ENCODE measurements at regions not wholly inside any gene's neighbourhood (a gene's known extent, or its start where the extent isn't known, plus 50 kb on each side); places are given as distances from the start of the nearest gene placed in this dataset.

DNA sequence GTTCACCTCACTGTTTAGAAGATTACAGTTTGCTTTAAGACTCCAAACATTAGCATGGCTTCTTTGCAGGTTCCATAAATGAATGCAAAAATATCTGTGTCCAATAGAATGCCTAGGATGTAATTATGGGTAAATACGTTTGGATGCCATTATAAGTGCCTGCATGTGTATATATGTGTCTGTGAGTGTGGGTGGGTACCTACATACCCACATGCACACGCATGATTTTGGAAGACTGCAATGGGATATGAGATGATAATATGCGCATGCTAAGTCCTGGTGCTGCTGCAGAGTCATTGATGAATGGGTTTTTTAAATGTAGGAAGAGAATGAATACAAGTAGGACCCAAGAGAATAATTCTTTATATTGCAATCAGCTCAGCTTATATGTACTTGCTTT lies 406.4 kb downstream of the ZSWIM6 start:
- no peak for DNase-seq (ENCODE audit: low read depth)

DNA sequence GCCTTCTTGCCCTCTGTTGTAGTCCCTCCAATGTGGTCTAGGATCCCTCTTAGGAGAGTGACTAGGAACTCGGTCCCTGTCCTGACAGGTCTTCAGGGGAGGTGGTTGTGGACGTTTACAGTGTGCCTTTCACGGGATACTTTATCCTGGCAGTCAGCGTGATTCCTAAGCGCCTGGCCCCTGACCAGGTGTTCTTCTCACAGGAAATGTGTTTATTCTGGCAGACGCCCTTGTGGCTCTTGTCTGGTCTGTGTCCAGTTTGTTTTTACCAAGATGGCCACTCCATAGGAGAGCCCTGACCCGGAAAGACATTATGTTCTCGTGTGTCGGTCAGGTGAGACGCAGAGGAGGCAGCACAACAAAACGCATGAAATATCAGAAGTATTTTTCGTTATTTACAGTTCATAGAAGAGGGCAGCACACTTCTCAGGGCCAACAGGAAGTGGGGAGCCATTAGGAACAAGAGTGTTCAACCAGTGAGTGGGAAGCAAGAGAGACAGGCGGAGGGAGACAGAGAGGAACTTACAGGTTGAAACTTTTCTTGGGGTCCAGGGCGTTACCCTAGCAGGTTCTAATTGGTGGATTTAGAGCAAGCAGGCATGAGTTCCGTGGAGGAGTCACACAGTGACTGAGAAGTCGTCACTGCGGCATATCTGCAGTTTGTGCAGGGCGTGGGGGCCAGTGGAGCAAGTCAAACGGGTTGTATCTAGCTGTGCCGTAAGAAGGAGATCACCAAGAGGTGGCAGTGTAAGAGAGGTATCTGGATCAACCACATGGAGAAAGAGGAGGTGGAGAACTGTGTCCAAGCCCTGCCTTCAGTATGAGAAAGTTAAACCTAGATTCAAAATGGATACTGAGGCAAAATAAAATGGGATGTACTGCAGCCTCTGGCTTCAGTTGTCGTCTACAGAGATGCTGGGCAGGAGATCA lies 412.9 kb downstream of the ZSWIM6 start:
- DNase-seq (ENCODE audit: low read depth): no peak

- no peak for DNase-seq (ENCODE audit: low read depth)
These were observed 414.9 kb downstream of the ZSWIM6 start for GRCh38 chr5:61746831-61747575.

DNA sequence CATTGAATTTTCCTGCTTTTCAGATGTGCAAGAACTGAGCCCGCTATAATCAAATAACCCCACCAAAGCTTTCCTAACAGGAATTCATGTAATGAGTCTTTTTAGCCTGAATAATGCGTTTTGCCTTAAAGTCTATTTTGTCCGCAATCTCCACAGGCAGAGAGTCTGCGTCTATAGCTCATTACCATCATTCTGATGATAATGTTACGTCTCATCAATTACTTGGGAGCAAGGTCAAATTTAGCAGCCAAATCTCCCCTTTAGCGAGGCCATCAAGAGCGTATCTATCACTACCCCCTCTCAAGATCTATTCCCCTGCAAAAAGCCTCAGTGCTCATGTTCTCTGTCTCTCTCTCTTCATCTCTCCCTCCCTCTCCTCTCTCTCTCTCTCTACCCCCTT lies 416.1 kb downstream of the ZSWIM6 start:
- no peak for DNase-seq (ENCODE audit: low read depth)

DNA sequence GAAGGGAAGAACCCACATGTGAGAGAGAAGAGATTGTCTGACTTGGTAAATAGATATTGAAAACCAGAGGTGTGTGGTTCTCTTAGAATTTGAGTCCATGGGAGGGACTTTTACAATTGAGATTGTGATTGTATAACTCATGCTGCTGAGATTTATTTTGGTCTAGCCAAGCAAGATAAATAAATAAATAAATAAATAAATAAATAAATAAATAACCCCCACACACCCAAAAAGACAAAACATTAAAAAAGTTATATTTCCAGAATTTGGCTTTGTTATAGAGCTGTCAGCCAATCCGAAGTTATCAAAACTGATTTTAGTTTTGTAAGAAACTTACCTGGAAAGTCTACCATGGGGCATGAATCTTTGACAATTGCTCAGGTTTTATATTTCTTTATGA lies 416.6 kb downstream of the ZSWIM6 start:
- no peak for DNase-seq (ENCODE audit: low read depth)

DNA sequence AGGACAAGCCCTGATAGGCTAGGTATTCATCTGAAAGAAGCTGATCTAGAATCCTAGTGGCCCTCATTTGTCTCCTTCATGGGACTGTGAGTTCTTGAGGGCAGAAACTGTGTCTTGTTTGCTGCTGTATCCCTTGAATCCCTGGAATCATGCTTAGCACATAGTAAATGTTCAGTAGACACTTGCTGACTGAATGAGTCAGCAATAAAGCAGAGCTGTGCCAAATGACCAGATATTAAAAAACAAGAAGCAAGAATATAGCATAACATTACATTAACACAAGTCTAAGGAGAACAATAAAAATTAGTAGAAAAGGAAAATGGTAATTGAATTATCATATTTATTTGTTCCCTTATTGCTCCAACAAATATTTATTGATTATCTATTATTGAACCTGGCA lies 420.5 kb downstream of the ZSWIM6 start:
- no peak for DNase-seq (ENCODE audit: low read depth)

DNA sequence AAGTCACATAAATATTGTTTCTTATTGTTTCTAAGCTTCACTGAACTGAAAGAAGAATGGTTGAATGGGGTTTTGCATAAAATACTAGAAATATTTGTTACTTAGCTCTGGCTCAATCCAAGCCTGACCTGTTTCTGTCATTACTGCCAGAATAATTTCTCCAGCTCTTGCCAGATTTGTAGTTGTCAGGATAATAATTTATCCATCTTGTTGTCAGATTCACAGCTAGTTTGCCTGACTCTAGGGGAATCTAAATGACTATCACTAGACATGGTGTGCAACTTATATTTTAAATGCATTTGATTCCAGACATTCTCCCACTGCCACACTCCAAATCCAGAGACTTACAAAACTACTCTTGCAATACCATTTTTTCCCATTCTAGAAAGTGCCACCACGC lies 422.7 kb downstream of the ZSWIM6 start:
- no peak for DNase-seq (ENCODE audit: low read depth)

- DNase-seq (ENCODE audit: low read depth): no peak
These were observed 423.7 kb downstream of the ZSWIM6 start for GRCh38 chr5:61755726-61756222.

- DNase-seq (ENCODE audit: low read depth): no peak
These were observed 426.7 kb downstream of the ZSWIM6 start for GRCh38 chr5:61758711-61759110.

DNA sequence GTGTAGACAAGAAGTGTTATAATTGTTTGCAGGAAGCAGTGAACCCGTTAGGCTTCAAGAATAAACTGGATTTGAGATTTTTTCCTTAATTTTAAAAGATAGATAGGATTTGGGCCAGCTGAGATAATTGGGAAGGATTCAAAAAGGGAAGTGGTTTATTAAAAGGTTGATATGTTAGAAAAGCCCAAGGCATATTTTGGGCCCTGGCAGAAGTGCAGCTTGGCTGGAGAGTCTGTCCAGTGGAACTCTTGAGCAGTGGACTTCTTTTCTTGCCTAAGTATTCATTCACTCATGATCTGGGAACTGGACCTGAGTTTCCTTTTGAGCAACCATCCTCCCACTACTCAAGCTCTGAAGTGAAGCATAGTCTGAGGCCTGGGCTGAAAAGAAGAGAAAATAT lies 433.4 kb downstream of the ZSWIM6 start:
- no peak for DNase-seq (ENCODE audit: low read depth)

- no peak for DNase-seq (ENCODE audit: low read depth)
These were observed 434.1 kb downstream of the ZSWIM6 start for GRCh38 chr5:61766141-61766540.

DNA sequence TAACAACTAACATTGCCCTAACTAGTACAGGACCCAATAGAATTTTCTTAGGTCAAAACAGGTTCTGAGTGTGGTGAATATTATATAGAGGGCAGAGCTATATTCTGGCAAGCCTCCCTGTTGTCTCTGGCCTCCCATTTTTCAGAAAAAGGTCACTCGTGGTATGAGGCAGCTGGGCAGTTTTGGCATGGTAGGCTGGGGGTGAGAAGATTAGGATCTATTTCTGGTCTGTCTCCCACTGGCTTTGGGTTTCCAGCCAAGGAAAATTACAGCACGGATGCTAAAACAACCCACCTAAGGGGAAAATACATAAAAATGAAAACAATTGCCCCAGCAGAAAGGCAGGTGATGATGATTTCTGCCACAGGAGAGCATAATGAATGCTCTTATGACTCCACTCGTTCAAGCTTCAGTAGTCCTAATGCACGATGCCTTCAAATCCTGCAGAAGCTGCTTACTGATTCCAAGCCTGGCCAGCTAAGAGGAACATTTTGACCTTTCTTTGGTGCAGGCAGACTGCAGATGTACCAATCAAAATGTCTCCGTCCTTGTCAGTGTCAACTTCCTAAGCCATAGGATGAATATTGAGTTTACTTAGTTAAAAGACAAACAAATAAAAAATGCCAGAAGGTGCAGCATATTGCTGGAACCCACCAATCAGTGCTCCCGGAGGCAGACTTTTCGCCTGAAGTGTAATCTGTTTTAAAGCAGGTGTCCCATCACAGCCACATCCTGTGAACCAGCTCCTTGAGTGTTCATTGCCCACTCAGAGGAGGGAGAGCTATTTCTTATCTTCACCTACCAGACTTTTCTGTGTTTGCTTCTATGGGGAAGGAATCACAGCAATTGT lies 435.4 kb downstream of the ZSWIM6 start:
- no peak for DNase-seq (ENCODE audit: low read depth)

DNA sequence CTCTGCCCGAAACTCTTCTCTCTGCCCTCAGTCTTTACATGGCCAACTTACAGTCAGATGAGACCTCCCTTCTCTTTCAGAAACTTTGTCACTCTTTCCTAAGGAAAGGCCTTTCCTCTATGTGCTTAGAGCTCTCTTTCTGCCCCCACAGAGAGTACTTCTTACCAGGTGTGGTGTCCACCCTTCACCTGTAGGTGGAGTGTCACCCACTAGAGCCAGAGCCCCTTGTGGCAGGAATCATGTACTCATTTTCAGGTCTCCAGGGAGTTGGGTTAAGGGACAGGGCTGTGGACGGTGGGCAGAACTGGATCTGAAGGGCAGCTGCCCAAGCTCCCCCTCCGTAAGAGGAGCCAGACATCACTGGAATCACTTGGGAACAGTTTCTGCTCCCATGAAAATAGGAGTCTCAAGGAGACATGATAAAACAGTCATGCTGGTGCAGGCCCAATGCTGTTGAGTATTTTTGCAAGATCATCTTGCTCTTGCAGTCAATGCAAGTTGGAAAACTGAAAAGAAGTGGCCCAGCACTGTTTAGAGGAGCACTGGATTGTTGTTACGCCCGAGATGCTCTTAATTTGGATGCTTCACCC lies 436.7 kb downstream of the ZSWIM6 start:
- peak; percentile 7 for DNase-seq (ENCODE audit: low read depth)

DNA sequence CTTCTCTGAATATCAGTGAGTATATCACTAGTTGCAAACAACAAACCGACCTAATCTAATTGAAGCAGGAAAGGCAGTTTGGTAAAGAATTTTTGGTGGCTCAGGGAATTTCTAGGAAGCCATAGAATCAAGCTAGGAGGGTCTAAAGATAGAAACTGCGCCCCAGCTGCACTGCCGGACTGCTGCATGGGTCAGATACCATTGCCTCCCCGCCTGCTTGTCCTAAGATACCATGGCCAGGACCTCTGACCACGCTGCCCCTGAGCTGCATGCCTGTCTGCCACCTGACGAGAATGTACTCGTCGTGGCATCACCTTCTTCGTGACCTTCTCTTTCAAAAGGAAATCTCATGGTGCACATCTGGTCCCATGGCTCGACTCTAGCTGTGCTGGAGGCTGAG lies 439.0 kb downstream of the ZSWIM6 start:
- no peak for DNase-seq (ENCODE audit: low read depth)

- DNase-seq (ENCODE audit: low read depth): no peak
These were observed 439.8 kb downstream of the ZSWIM6 start for GRCh38 chr5:61771808-61772207.

- DNase-seq (ENCODE audit: low read depth): no peak
These were observed 443.8 kb downstream of the ZSWIM6 start for GRCh38 chr5:61775901-61776300.

GRCh38 chr5:61777292-61777691 lies 445.2 kb downstream of the ZSWIM6 start:
- DNase-seq (ENCODE audit: low read depth): no peak

- DNase-seq (ENCODE audit: low read depth): no peak
These were observed 447.7 kb downstream of the ZSWIM6 start for GRCh38 chr5:61779743-61780142.

- DNase-seq (ENCODE audit: low read depth): no peak
These were observed 451.4 kb downstream of the ZSWIM6 start for GRCh38 chr5:61783481-61783880.

DNA sequence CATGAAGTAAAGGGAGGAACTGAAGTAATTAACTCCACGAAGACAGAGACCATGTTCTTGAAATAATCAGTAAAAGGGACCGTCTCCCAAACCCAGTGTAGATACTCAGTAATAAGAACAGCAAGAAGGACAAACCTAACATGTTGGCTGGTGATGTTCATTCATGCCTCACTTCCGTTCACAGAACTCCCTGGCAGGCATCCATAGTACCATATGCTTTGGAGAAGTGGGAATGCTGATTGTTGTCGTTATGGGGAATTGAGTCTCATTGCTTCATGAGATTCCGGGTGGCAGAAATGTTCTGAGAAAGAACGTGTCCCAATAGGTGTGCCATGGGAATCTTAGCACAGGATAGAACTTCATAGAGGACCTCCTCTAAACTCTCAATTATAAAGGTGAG lies 452.3 kb downstream of the ZSWIM6 start:
- DNase-seq (ENCODE audit: low read depth): no peak

- no peak for DNase-seq (ENCODE audit: low read depth)
These were observed 456.5 kb downstream of the ZSWIM6 start for GRCh38 chr5:61788548-61788947.

GRCh38 chr5:61790007-61790406 lies 457.9 kb downstream of the ZSWIM6 start:
- no peak for DNase-seq (ENCODE audit: low read depth)

Measured in amniotic epithelial cell (primary cell).